ENCODE measurements at regions not wholly inside any gene's neighbourhood (a gene's known extent, or its start where the extent isn't known, plus 50 kb on each side); places are given as distances from the start of the nearest gene placed in this dataset.

DNA sequence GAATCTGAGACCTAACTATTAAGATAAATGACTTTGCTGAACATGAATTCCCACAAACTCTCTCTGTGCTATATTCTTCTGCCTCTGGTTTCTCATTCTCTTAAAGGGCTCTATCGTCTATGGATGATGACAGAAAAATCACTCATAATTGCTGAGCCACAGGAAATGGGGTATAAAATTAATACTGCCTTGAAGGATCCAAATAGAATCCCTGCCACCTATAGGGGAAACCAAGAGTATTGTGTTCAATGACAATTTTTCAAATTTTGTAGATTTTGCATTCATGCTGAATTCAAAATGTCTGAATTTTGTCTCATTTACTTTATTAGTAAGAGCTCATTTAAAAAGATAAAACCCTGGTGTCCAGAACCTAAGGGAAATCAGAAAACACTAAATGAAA, 235.8 kb downstream of the RBM43 start:
- H3K36me3 ChIP-seq (ENCODE audit: control insufficient read depth in 1 of 2, insufficient read depth in 2 of 2, low read length in 1 of 2): no peaks in the 10 kb centered on the region
- H3K4me1 ChIP-seq (ENCODE audit: control insufficient read depth in 1 of 2, insufficient read depth in 2 of 2, low read length in 2 of 2): peaks cover 2% of the 10 kb centered on the region in 2 donors
- no peaks in the 10 kb centered on the region for H3K27me3 ChIP-seq (ENCODE audit: control insufficient read depth in 1 of 2, insufficient read depth in 2 of 2, low read length in 1 of 2)
- intact Hi-C loops (cut with DNase I): no loop called here
- H3K27ac ChIP-seq (ENCODE audit: low read depth in 1 of 2, low read length in 2 of 2): no peak overlapping the region
- ATAC-seq (ENCODE audit: low FRiP score) (no peak), DNase-seq (no peak)
- H3K4me3 ChIP-seq (ENCODE audit: low read length in 2 of 2): no peak overlapping the region
- WGBS, 2 donors: 94 to 95% methylated on average over 1 of the region's 1 CpG
- H3K9me3 ChIP-seq (ENCODE audit: control insufficient read depth, low read length): no peaks in the 10 kb centered on the region

DNA sequence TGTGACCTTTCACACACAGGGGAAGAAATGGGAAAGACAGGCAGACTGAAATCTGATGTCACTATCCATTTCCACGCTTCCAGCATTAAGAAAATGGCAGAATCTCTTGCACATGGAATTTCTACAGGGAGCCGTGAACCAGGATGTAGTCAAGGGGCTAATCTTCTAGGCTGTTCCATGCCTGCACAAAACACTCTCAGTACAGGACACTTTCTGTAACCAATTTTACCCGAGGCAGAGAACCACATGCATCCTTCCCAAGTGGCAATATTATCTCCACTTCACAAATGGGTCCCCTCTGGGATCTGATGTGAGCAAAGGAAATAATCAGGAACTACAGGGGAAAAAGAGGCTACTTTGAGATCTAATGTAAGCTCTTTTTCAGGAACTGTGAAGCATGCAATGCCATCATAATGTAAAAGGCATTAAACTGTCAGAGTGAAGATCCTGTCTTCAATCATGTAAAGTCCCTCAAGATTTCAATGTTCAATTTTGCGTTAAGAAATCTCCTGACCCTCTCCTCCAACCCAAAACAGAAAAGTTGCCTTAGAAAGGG, 236.9 kb downstream of the RBM43 start:
- Histone ChIP-seq H3K4me1 (ENCODE audit: control insufficient read depth in 1 of 2, insufficient read depth in 2 of 2, low read length in 2 of 2) (peaks cover 2% of the 10 kb centered on the region in 2 donors), H3K4me3 (ENCODE audit: low read length in 2 of 2) (no peak overlapping the region), H3K36me3 (ENCODE audit: control insufficient read depth in 1 of 2, insufficient read depth in 2 of 2, low read length in 1 of 2) (no peaks in the 10 kb centered on the region), H3K27me3 (ENCODE audit: control insufficient read depth in 1 of 2, insufficient read depth in 2 of 2, low read length in 1 of 2) (no peaks in the 10 kb centered on the region), H3K27ac (ENCODE audit: low read depth in 1 of 2, low read length in 2 of 2) (no peak overlapping the region), H3K9me3 (ENCODE audit: control insufficient read depth, low read length) (no peaks in the 10 kb centered on the region)
- whole genome bisulfite sequencing, 2 donors: 71 to 73% methylated on average over 4 of the region's 4 CpGs
- intact Hi-C loops (cut with DNase I): no loop called here
- DNase-seq: no peak
- ATAC-seq (ENCODE audit: low FRiP score): no peak

DNA sequence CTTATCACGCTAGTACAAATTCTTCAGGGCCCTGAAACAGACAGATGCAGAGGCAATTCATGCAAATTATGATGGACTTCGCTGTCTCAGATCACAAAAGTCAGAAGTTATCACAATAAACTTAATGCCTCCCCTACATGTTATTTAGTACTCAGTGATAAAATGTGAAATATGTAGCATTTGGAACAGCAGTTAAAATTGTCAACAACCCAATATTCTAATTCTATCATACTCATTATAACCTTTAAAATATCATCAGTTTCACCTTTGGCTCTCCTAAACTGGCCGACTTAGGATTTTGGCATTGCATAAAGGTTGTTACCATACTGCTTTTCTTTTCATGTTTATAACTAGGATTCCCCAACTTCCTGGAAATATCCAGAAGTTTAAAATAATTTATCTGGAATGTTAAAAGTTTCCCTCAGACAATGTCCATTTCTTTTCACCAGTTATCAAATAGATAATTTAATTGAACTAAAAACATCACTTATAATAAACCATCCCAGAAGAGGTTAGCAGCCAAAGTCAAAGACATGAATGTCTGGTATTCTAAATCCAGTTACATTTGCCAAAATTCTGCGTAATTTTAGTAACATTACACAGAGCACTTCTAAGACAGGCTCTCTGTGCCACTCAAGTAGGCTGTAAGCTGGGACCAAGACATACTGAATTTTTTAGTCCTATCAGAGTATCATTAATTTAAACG, 239.8 kb downstream of the RBM43 start:
- H3K27ac ChIP-seq (ENCODE audit: low read depth in 1 of 2, low read length in 2 of 2): no peak overlapping the region
- ATAC-seq (ENCODE audit: low FRiP score): no peak
- peaks cover 0 to 1% of the 10 kb centered on the region in 2 donors for H3K27me3 ChIP-seq (ENCODE audit: control insufficient read depth in 1 of 2, insufficient read depth in 2 of 2, low read length in 1 of 2)
- no peaks in the 10 kb centered on the region for H3K36me3 ChIP-seq (ENCODE audit: control insufficient read depth in 1 of 2, insufficient read depth in 2 of 2, low read length in 1 of 2)
- H3K4me3 ChIP-seq (ENCODE audit: low read length in 2 of 2): no peak overlapping the region
- no peak for DNase-seq
- H3K9me3 ChIP-seq (ENCODE audit: control insufficient read depth, low read length): peaks cover 4% of the 10 kb centered on the region
- WGBS, 2 donors: 21 to 23% methylated on average over 5 of the region's 5 CpGs
- intact Hi-C loops (cut with DNase I): no loop called here
- peaks cover under 1 to 2% of the 10 kb centered on the region in 2 donors for H3K4me1 ChIP-seq (ENCODE audit: control insufficient read depth in 1 of 2, insufficient read depth in 2 of 2, low read length in 2 of 2)

DNA sequence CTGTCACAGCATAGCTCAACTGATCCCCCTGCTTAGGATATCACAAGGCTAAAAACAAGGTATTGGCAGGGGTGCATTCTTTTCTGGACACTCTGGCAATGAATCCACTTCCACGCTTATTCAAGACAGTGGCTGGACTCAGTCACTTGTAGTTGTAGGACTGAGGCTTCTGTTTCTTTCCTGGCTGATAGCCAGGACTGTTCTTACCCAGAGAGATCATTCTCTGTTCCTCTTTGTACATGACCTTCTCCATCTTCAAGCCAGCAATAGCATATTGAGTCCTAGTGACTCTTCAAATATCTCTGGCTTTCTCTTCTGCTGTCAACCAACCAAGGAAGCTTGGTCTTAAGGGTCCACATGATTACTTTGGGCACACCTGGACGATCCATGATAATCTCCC, 241.3 kb downstream of the RBM43 start:
- ATAC-seq (ENCODE audit: low FRiP score) (no peak), DNase-seq (no peak)
- peaks cover 0 to 2% of the 10 kb centered on the region in 2 donors for H3K4me1 ChIP-seq (ENCODE audit: control insufficient read depth in 1 of 2, insufficient read depth in 2 of 2, low read length in 2 of 2)
- no peak overlapping the region for H3K27ac ChIP-seq (ENCODE audit: low read depth in 1 of 2, low read length in 2 of 2)
- intact Hi-C loops (cut with DNase I): no loop called here
- WGBS, 2 donors: 81 to 91% methylated on average over 2 of the region's 2 CpGs
- no peak overlapping the region for H3K4me3 ChIP-seq (ENCODE audit: low read length in 2 of 2)
- no peaks in the 10 kb centered on the region for H3K36me3 ChIP-seq (ENCODE audit: control insufficient read depth in 1 of 2, insufficient read depth in 2 of 2, low read length in 1 of 2)
- peaks cover 4% of the 10 kb centered on the region for H3K9me3 ChIP-seq (ENCODE audit: control insufficient read depth, low read length)
- peaks cover 0 to 1% of the 10 kb centered on the region in 2 donors for H3K27me3 ChIP-seq (ENCODE audit: control insufficient read depth in 1 of 2, insufficient read depth in 2 of 2, low read length in 1 of 2)

DNA sequence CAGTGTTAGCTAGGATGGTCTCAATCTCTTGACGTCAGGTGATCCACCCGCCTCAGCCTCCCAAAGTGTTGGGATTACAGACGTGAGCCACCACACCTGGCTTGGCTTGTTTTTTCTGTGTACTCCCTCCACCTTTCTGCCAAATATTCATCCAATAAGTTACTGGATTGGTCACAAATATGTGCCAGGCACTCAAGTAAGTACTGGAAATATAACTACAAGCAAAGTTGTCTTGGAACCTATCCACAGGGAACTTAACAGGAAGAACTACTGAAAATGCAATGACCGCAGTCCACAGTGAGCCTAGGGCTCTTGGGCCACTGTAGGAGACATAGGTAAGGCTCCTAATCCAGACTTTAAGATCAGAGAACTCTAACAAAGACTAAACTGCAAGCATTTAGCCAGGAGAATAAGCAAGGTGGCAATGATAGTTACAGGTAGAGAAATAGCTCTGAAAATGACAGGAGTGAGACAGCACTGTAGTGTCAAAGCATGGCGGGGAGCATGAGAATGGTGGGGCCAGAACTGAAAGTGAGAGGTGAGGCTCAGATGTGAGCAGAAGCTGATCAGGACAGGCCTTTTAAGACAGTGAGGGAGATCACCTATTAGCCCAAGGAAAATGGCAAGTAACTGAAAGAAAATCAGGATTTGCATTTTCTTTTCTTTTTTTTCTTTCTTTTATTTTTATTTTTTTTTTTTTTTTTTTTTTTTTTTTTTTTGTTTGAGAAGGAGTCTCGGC, 252.1 kb downstream of the RBM43 start:
- WGBS, 2 donors: 80 to 83% methylated on average over 6 of the region's 6 CpGs

DNA sequence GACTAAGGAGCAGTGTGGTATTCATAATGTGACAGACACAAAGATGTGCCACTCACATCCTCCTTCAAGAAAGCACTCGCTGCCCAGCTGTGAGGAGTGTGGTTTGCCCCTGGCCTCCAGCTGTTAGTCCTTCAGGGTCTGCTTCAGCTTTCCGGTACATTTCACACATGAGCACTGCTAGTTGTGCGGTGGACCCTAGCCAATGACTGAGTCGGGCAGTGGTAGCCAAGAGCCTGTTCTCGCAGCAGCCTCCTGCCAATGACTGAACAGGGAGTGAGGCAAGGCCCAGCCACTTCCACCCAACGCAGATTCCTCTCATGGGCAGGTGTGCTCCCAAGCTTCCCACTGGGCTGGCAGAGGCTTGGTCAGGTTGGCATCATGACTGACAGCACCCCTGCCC, 254.3 kb downstream of the RBM43 start:
- no peaks in the 10 kb centered on the region for H3K36me3 ChIP-seq (ENCODE audit: control insufficient read depth in 1 of 2, insufficient read depth in 2 of 2, low read length in 1 of 2)
- DNase-seq (no peak), ATAC-seq (ENCODE audit: low FRiP score) (no peak)
- H3K27me3 ChIP-seq (ENCODE audit: control insufficient read depth in 1 of 2, insufficient read depth in 2 of 2, low read length in 1 of 2): no peaks in the 10 kb centered on the region
- no peak overlapping the region for H3K27ac ChIP-seq (ENCODE audit: low read depth in 1 of 2, low read length in 2 of 2)
- no peaks in the 10 kb centered on the region for H3K4me1 ChIP-seq (ENCODE audit: control insufficient read depth in 1 of 2, insufficient read depth in 2 of 2, low read length in 2 of 2)
- no peak overlapping the region for H3K4me3 ChIP-seq (ENCODE audit: low read length in 2 of 2)
- no peaks in the 10 kb centered on the region for H3K9me3 ChIP-seq (ENCODE audit: control insufficient read depth, low read length)
- 26 to 33% methylated on average over 6 of the region's 6 CpGs for WGBS, 2 donors
- intact Hi-C loops (cut with DNase I): no loop called here

More for the DNA sequence above, 252.1 kb downstream of the RBM43 start:
- DNase-seq (no peak), ATAC-seq (ENCODE audit: low FRiP score) (no peak)
- Histone ChIP-seq H3K9me3 (ENCODE audit: control insufficient read depth, low read length) (no peaks in the 10 kb centered on the region), H3K27me3 (ENCODE audit: control insufficient read depth in 1 of 2, insufficient read depth in 2 of 2, low read length in 1 of 2) (no peaks in the 10 kb centered on the region), H3K27ac (ENCODE audit: low read depth in 1 of 2, low read length in 2 of 2) (no peak overlapping the region), H3K4me3 (ENCODE audit: low read length in 2 of 2) (no peak overlapping the region), H3K4me1 (ENCODE audit: control insufficient read depth in 1 of 2, insufficient read depth in 2 of 2, low read length in 2 of 2) (no peaks in the 10 kb centered on the region), H3K36me3 (ENCODE audit: control insufficient read depth in 1 of 2, insufficient read depth in 2 of 2, low read length in 1 of 2) (no peaks in the 10 kb centered on the region)
- intact Hi-C loops (cut with DNase I): no loop called here

DNA sequence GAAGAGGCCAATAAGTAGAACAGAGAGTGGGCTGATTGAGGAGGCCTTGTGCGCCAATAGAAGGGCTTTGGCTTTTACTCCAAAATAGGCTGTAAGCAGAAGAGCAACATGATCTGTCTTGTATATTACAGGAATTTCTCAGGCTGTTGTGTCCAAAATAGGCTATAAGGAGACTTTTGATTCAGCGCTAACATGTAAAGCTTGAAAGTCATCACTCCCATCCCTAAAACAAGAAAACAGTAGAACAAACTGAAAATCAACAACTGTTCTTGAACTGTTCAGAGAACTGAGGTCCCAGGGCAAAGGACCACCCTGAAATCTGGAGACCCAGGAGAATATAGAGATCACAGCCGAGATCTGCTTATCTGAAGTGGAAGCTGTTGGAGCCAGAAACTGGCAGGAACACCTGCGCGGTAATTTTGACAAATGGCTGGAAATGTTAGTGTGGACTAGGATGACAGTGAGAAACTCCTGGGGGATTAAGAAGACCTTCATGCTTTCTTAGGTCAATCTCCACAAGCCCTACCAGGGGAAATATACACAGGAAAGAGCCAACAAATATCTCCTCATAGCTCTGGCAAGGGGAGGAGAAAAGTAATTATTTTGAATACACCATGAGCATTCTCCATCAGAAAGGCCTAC, 258.6 kb downstream of the RBM43 start:
- no peaks in the 10 kb centered on the region for H3K36me3 ChIP-seq (ENCODE audit: control insufficient read depth in 1 of 2, insufficient read depth in 2 of 2, low read length in 1 of 2)
- intact Hi-C loops (cut with DNase I): no loop called here
- H3K27me3 ChIP-seq (ENCODE audit: control insufficient read depth in 1 of 2, insufficient read depth in 2 of 2, low read length in 1 of 2): no peaks in the 10 kb centered on the region
- DNase-seq (no peak), ATAC-seq (ENCODE audit: low FRiP score) (no peak)
- H3K4me3 ChIP-seq (ENCODE audit: low read length in 2 of 2): no peak overlapping the region
- 98% methylated on average over 5 of the region's 5 CpGs for WGBS, 2 donors
- H3K4me1 ChIP-seq (ENCODE audit: control insufficient read depth in 1 of 2, insufficient read depth in 2 of 2, low read length in 2 of 2): no peaks in the 10 kb centered on the region
- no peak overlapping the region for H3K27ac ChIP-seq (ENCODE audit: low read depth in 1 of 2, low read length in 2 of 2)
- no peaks in the 10 kb centered on the region for H3K9me3 ChIP-seq (ENCODE audit: control insufficient read depth, low read length)

DNA sequence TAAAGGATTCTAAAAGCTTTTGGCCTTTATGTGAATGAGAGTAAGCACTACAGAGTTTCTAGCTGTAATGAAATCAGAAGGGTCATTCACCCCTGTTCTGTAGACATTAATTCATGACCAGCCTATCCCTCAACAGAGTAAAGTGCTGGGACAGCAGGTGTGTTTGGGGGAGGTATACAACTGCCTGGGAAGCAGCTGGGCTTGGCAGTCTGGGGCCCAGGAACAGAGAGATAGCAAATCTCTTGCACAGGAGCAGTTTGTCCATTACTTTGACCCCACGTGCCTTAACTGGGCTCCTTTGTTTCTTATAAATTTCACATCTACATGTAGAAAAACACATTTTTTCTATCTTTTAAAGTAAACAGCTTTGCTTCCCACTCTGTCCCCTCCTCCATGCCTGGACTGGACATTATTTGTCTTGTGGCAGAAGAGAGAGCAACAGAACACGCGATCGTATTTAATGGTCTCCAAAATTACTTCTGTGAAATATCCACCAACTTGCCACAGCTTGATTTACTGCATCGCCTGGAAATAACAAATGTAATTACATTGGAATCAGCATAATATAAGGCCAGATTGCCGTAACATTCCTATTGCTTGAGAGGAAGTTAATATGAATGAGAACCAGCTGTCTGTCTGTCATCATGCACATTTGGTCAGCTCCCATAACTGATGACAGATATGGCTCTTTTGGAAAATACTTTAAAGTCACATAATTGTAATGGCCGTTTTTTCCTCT, 263.8 kb downstream of the RBM43 start:
- 72 to 75% methylated on average over 7 of the region's 7 CpGs for WGBS, 2 donors
- ATAC-seq (ENCODE audit: low FRiP score) (no peak), DNase-seq (no peak)
- intact Hi-C loops (cut with DNase I): no loop called here
- Histone ChIP-seq H3K4me3 (ENCODE audit: low read length in 2 of 2) (no peak overlapping the region), H3K9me3 (ENCODE audit: control insufficient read depth, low read length) (no peaks in the 10 kb centered on the region), H3K27me3 (ENCODE audit: control insufficient read depth in 1 of 2, insufficient read depth in 2 of 2, low read length in 1 of 2) (no peaks in the 10 kb centered on the region), H3K36me3 (ENCODE audit: control insufficient read depth in 1 of 2, insufficient read depth in 2 of 2, low read length in 1 of 2) (no peaks in the 10 kb centered on the region), H3K27ac (ENCODE audit: low read depth in 1 of 2, low read length in 2 of 2) (no peak overlapping the region), H3K4me1 (ENCODE audit: control insufficient read depth in 1 of 2, insufficient read depth in 2 of 2, low read length in 2 of 2) (no peaks in the 10 kb centered on the region)

All from aorta (tissue), 5 donors.